Common myeloid progenitor, CD34-positive (primary cell): ENCODE measurements at regions not wholly inside any gene's neighbourhood (a gene's known extent, or its start where the extent isn't known, plus 50 kb on each side); places are given as distances from the start of the nearest gene placed in this dataset.
"Not testable (repeated sequence)": the region's sequence is repeated elsewhere in the genome, so short reads cannot be mapped to it uniquely, and the experiment has no call there.

ENCODE experiments used
- CTCF ChIA-PET: fragments of 350-600 bp; sonication (Branson Sonifier 250); formaldehyde crosslinking; loops from one replicate; lab custom pipeline; 2021; ENCODE audit warnings: antibody characterized with exemption; lab: Charles Lee
- POLR2A ChIA-PET: fragments of 350-600 bp; sonication (Branson Sonifier 250); formaldehyde crosslinking; loops from one replicate; lab custom pipeline; 2021; ENCODE audit warnings: antibody characterized with exemption; lab: Charles Lee
- DNase-seq, 3 donors: peaks; one replicate each; pipeline versions ENCODE4 v3.0.0 to v3.0.0-alpha.2; 2013
- H3K27ac ChIP-seq, 2 experiments: 1 replicate in 1 of 2; 2 replicates in 1 of 2; pipeline ENCODE4 v1.7.0; 2013; ENCODE audit warnings: inconsistent platforms in 2 of 2, low read length in 2 of 2, mild to moderate bottlenecking in 2 of 2, low read depth in 1 of 2, moderate library complexity in 1 of 2; ENCODE audit not compliant: severe bottlenecking in 2 of 2, insufficient read depth in 1 of 2, poor library complexity in 1 of 2
- H3K27me3 ChIP-seq, 5 experiments: replicated peaks in 2 of 5; 1 replicate in 3 of 5; 2 replicates in 2 of 5; pipeline versions ENCODE4 v1.6.1 to v1.7.0; 2013; ENCODE audit warnings: low read length in 4 of 5, mild to moderate bottlenecking in 2 of 5, moderate library complexity in 2 of 5, inconsistent platforms in 1 of 5; ENCODE audit not compliant: insufficient read depth in 5 of 5, control insufficient read depth in 4 of 5
- H3K36me3 ChIP-seq, 4 experiments: 1 replicate in 2 of 4; 2 replicates in 2 of 4; pipeline versions ENCODE4 v1.6.1 to v1.7.0; 2013; ENCODE audit warnings: low read length in 3 of 4, control low read depth in 1 of 4, mild to moderate bottlenecking in 1 of 4; ENCODE audit not compliant: control insufficient read depth in 4 of 4, insufficient read depth in 4 of 4
- H3K4me1 ChIP-seq, 4 experiments: 1 replicate in 3 of 4; 2 replicates in 1 of 4; pipeline versions ENCODE4 v1.6.1 to v1.7.1; 2013; ENCODE audit warnings: low read length in 3 of 4, mild to moderate bottlenecking in 3 of 4, control low read depth in 1 of 4, inconsistent platforms in 1 of 4, moderate library complexity in 1 of 4; ENCODE audit not compliant: control insufficient read depth in 4 of 4, insufficient read depth in 4 of 4; ENCODE audit errors: control extremely low read depth in 1 of 4
- H3K4me3 ChIP-seq, 7 experiments: 1 replicate in 4 of 7; 2 replicates in 3 of 7; pipeline versions ENCODE4 v1.5.1 to v1.7.0; 2013; ENCODE audit warnings: mild to moderate bottlenecking in 7 of 7, low read length in 6 of 7, moderate library complexity in 6 of 7, inconsistent platforms in 2 of 7, low read depth in 2 of 7, control low read depth in 1 of 7; ENCODE audit not compliant: insufficient read depth in 4 of 7, control insufficient read depth in 1 of 7; ENCODE audit errors: extremely low read depth in 1 of 7
- H3K9me3 ChIP-seq, 5 experiments: 1 replicate in 4 of 5; 2 replicates in 1 of 5; pipeline versions ENCODE4 v1.6.1 to v1.7.1; 2013; ENCODE audit warnings: low read length in 4 of 5, mild to moderate bottlenecking in 2 of 5, inconsistent platforms in 1 of 5, low read depth in 1 of 5, moderate library complexity in 1 of 5; ENCODE audit not compliant: control insufficient read depth in 4 of 5, insufficient read depth in 2 of 5; ENCODE audit errors: control extremely low read depth in 1 of 5
- WGBS: methylation state at CpG from one replicate; pipeline ENCODE4 v1.1.5; 2013; ENCODE audit not compliant: insufficient coverage; 5-methylcytosine and 5-hydroxymethylcytosine counted together

- H3K27ac ChIP-seq: no peak overlapping the region
- no peaks in the 10 kb centered on the region for H3K36me3 ChIP-seq
- ChIA-PET POLR2A (no interaction called here), CTCF (no interaction called here)
- H3K27me3 ChIP-seq: no peaks in the 10 kb centered on the region
- no peak for DNase-seq
- no CpG with 5 or more reads among the region's 3 CpGs for WGBS
- H3K4me1 ChIP-seq: no peaks in the 10 kb centered on the region
- peaks cover 0 to 8% (median 0%) of the 10 kb centered on the region in 5 experiments for H3K9me3 ChIP-seq
- H3K4me3 ChIP-seq: no peak overlapping the region
Measured at GRCh38 chr5:82540301-82540700, 262.1 kb upstream of the RPS23 start.

- WGBS: 93% methylated on average over 3 of the region's 5 CpGs
- no peak overlapping the region for H3K27ac ChIP-seq
- ChIA-PET CTCF (no interaction called here), POLR2A (no interaction called here)
- peaks cover 0 to 2% (median 0%) of the 10 kb centered on the region in 5 experiments for H3K9me3 ChIP-seq
- H3K36me3 ChIP-seq: no peaks in the 10 kb centered on the region
- no peak overlapping the region for H3K4me3 ChIP-seq
- H3K27me3 ChIP-seq: no peaks in the 10 kb centered on the region
- H3K4me1 ChIP-seq: no peaks in the 10 kb centered on the region
- DNase-seq: peak in 1 of 3 donors; percentile 21
Measured at GRCh38 chr5:82538339-82539034, 260.3 kb upstream of the RPS23 start.

- no peaks in the 10 kb centered on the region for H3K4me1 ChIP-seq
- no peak for DNase-seq
- no peak overlapping the region for H3K27ac ChIP-seq
- no peaks in the 10 kb centered on the region for H3K36me3 ChIP-seq
- ChIA-PET CTCF (no interaction called here), POLR2A (no interaction called here)
- no peak overlapping the region for H3K4me3 ChIP-seq
- no peaks in the 10 kb centered on the region for H3K27me3 ChIP-seq
- WGBS: 100% methylated on average over 8 of the region's 10 CpGs
- no peaks in the 10 kb centered on the region for H3K9me3 ChIP-seq
Measured at GRCh38 chr5:82537687-82538306, 259.6 kb upstream of the RPS23 start.

DNA sequence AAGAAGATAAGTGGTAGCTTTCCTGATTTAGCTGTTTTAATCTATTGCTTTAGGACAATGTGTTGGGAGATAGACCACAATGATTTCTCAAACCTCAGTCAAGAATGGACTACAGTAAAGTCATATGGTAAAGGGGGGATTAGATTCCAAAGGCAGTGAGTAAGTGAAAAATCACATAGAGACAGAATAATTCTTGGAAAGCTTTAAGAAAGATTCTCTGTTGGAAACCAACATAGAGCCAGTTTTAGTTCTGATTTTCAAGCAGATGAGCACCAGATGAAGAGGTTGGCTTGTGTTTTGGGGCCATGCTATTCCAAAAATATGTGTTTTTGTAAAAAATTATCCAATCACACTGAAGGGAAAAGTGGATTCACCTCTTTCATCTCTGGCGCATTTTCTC, 256.8 kb upstream of the RPS23 start:
- WGBS: 100% methylated on average over 1 of the region's 1 CpG
- ChIA-PET POLR2A (no interaction called here), CTCF (interaction anchor here (1.1 kb wide), 1 partner anchor 10 kb away, joined by 3 read pairs; no protein-coding TSS in a partner anchor)
- no peaks in the 10 kb centered on the region for H3K36me3 ChIP-seq
- no peak for DNase-seq
- H3K27ac ChIP-seq: no peak overlapping the region
- no peak overlapping the region for H3K4me3 ChIP-seq
- H3K4me1 ChIP-seq: no peaks in the 10 kb centered on the region
- no peaks in the 10 kb centered on the region for H3K27me3 ChIP-seq
- H3K9me3 ChIP-seq: peaks cover 0 to 9% (median 0%) of the 10 kb centered on the region in 5 experiments

DNA sequence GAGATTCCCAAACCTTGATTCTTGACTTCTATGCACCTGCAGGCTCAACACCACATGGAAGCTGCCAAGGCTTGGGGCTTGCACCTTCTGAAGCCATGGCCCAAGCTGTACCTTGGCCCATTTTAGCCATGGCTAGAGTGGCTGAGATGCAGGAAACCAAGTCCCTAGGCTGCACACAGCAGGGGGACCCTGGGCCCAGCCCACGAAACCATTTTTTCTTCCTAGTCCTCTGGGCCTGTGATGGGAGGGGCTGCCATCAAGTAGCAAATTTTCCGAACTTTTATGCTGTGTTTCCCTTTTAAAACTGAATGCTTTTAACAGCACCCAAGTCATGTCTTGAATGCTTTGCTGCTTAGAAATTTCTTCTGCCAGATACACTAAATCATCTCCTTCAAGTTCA, 253.9 kb upstream of the RPS23 start:
- WGBS: 100% methylated on average over 2 of the region's 2 CpGs
- POLR2A ChIA-PET, CTCF ChIA-PET, H3K27ac ChIP-seq, H3K4me1 ChIP-seq, H3K27me3 ChIP-seq, H3K36me3 ChIP-seq, H3K4me3 ChIP-seq, DNase-seq, H3K9me3 ChIP-seq: not testable (repeated sequence)

DNA sequence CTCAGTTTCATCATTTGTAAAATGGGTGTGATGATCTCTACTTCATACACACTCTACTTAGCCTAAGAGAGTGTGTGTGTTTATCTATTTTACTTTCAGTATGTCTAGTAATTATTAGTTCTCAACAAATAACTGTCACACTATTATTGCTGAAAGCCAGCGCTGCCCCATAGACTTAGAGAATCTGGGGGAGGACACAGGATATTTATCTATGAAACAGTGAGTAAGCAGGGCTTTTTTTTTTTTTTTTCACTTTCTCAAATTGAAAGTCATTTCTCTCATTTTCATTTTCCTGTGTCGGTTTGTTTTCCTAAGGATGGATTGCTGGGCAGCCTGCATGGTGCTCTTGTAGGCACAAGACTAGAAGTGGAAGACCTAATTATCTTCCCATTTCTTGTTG, 248.4 kb upstream of the RPS23 start:
- no peak overlapping the region for H3K4me3 ChIP-seq
- no peak for DNase-seq
- no CpG with 5 or more reads among the region's 2 CpGs for WGBS
- ChIA-PET POLR2A (no interaction called here), CTCF (no interaction called here)
- H3K36me3 ChIP-seq: no peaks in the 10 kb centered on the region
- no peaks in the 10 kb centered on the region for H3K27me3 ChIP-seq
- H3K4me1 ChIP-seq: no peaks in the 10 kb centered on the region
- peaks cover 0 to 4% (median under 1%) of the 10 kb centered on the region in 5 experiments for H3K9me3 ChIP-seq
- H3K27ac ChIP-seq: no peak overlapping the region

DNA sequence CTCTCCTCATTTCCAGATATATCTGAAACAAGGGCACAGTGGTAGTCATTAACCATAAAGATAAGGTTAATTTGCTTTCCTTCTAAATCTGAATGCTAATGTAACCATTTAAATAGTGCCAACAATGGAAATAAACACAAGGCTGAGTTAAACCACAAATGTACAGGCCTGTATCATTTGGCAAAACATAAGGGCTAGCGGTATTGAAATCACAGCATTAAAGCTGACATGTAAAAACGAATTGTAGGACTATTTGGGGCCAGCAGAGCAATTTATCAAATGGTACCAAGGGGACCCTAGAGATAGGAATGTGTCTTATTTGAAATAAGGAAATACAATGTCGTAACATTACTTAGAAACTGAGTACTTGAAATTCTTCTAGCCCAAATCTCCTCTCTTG, 247.5 kb upstream of the RPS23 start:
- no peaks in the 10 kb centered on the region for H3K4me1 ChIP-seq
- H3K9me3 ChIP-seq: peaks cover 0 to 3% (median 0%) of the 10 kb centered on the region in 5 experiments
- 100% methylated on average over 2 of the region's 3 CpGs for WGBS
- no peak overlapping the region for H3K27ac ChIP-seq
- ChIA-PET POLR2A (no interaction called here), CTCF (interaction anchor here (0.7 kb wide), 1 partner anchor 9 kb away, joined by 3 read pairs; no protein-coding TSS in a partner anchor)
- no peaks in the 10 kb centered on the region for H3K27me3 ChIP-seq
- no peak for DNase-seq
- H3K4me3 ChIP-seq: no peak overlapping the region
- H3K36me3 ChIP-seq: no peaks in the 10 kb centered on the region
